HFFc6 (cell line): ENCODE measurements at regions not wholly inside any gene's neighbourhood (a gene's known extent, or its start where the extent isn't known, plus 50 kb on each side); places are given as distances from the start of the nearest gene placed in this dataset.

Source experiments
- DNase-seq: peaks from one replicate; pipeline ENCODE4 v3.0.0-alpha.2; 2018
- H3K27ac Mint-ChIP-seq: 2 replicates; pipeline ENCODE4 v1.8.0; 2020; ENCODE audit warnings: mild to moderate bottlenecking, mixed read lengths
- H3K27me3 Mint-ChIP-seq: 2 replicates; pipeline ENCODE4 v1.8.0; 2021; ENCODE audit warnings: mild to moderate bottlenecking, moderate library complexity, mixed read lengths; ENCODE audit not compliant: insufficient read depth
- H3K36me3 Mint-ChIP-seq: 2 replicates; pipeline ENCODE4 v1.8.0; 2021; ENCODE audit warnings: low read depth, mixed read lengths
- H3K4me1 Mint-ChIP-seq: 2 replicates; pipeline ENCODE4 v1.8.0; 2020; ENCODE audit warnings: low read depth, mixed read lengths
- H3K4me3 Mint-ChIP-seq: 2 replicates; pipeline ENCODE4 v1.8.0; 2020; ENCODE audit warnings: mild to moderate bottlenecking, moderate library complexity, mixed read lengths
- H3K9me3 Mint-ChIP-seq: 2 replicates; pipeline ENCODE4 v1.8.0; 2020; ENCODE audit warnings: mild to moderate bottlenecking, mixed read lengths
- CTCF ChIP-seq: fragments of 200-600 bp; sonication (generic); IDR thresholded peaks from 2 replicates; pipeline ENCODE4 v1.5.0; 2021; ENCODE audit warnings: antibody characterized with exemption, mild to moderate bottlenecking

- Mint-ChIP-seq H3K4me1 (0 out of 2 replicates have a peak, but pooled peaks cover 4% of the 10 kb centered on the region), H3K4me3 (no peak overlapping the region), H3K27me3 (no peaks in the 10 kb centered on the region), H3K9me3 (no peaks in the 10 kb centered on the region), H3K27ac (no peak overlapping the region), H3K36me3 (no peaks in the 10 kb centered on the region)
- TF ChIP-seq CTCF, result no peak
- no peak for DNase-seq
Observed at GRCh38 chr3:78277220-78277619, 1237.3 kb downstream of the ROBO2 start.

- Mint-ChIP-seq H3K4me3 (no peak overlapping the region), H3K4me1 (0 out of 2 replicates have a peak, but pooled peaks cover 4% of the 10 kb centered on the region), H3K9me3 (no peaks in the 10 kb centered on the region), H3K36me3 (no peaks in the 10 kb centered on the region), H3K27ac (no peak overlapping the region), H3K27me3 (no peaks in the 10 kb centered on the region; the same call in 1 of the 2 replicates)
- no peak for TF ChIP-seq CTCF
- DNase-seq, result no peak
Observed at GRCh38 chr3:78277801-78278200, 1237.9 kb downstream of the ROBO2 start.

GRCh38 chr3:78279091-78279490 lies 1239.2 kb downstream of the ROBO2 start:
- no peak overlapping the region for H3K27ac Mint-ChIP-seq
- TF ChIP-seq CTCF, result no peak
- no peak for DNase-seq
- no peaks in the 10 kb centered on the region; the same call in 1 of the 2 replicates for H3K27me3 Mint-ChIP-seq
- no peaks in the 10 kb centered on the region for H3K9me3 Mint-ChIP-seq
- no peak overlapping the region for H3K4me3 Mint-ChIP-seq
- no peaks in the 10 kb centered on the region for H3K36me3 Mint-ChIP-seq
- 0 out of 2 replicates have a peak, but pooled peaks cover 4% of the 10 kb centered on the region for H3K4me1 Mint-ChIP-seq

- no peaks in the 10 kb centered on the region for H3K36me3 Mint-ChIP-seq
- no peak overlapping the region for H3K27ac Mint-ChIP-seq
- no peak for DNase-seq
- H3K4me3 Mint-ChIP-seq, result no peak overlapping the region
- no peaks in the 10 kb centered on the region; the same call in 1 of the 2 replicates for H3K27me3 Mint-ChIP-seq
- no peaks in the 10 kb centered on the region for H3K9me3 Mint-ChIP-seq
- H3K4me1 Mint-ChIP-seq, result no peaks in the 10 kb centered on the region; the same call in 1 of the 2 replicates
- TF ChIP-seq CTCF, result no peak
Observed at GRCh38 chr3:78281381-78281780, 1241.5 kb downstream of the ROBO2 start.

- H3K36me3 Mint-ChIP-seq, result no peaks in the 10 kb centered on the region
- peaks cover 6% of the 10 kb centered on the region for H3K4me1 Mint-ChIP-seq
- H3K9me3 Mint-ChIP-seq, result no peaks in the 10 kb centered on the region
- peak; percentile 47; the same call in 1 of the 2 replicates for TF ChIP-seq CTCF
- no peak for DNase-seq
- H3K4me3 Mint-ChIP-seq, result no peak overlapping the region
- no peak overlapping the region for H3K27ac Mint-ChIP-seq
- H3K27me3 Mint-ChIP-seq, result no peaks in the 10 kb centered on the region; the same call in 1 of the 2 replicates
Observed at GRCh38 chr3:78283994-78284393, 1244.1 kb downstream of the ROBO2 start.
